ENCODE measurements at regions not wholly inside any gene's neighbourhood (a gene's known extent, or its start where the extent isn't known, plus 50 kb on each side); places are given as distances from the start of the nearest gene placed in this dataset.

- no peak for DNase-seq
Observed at GRCh38 chr17:13939222-13939621, 130.1 kb upstream of the COX10 start.

- DNase-seq, result no peak
Observed at GRCh38 chr17:13940858-13941665, 128.2 kb upstream of the COX10 start.

GRCh38 chr17:13941781-13942180 lies 127.5 kb upstream of the COX10 start:
- DNase-seq, result no peak

GRCh38 chr17:13943909-13944308 lies 125.4 kb upstream of the COX10 start:
- no peak for DNase-seq

- DNase-seq, result no peak
Observed at GRCh38 chr17:13947499-13947898, 121.8 kb upstream of the COX10 start.

- DNase-seq, result no peak
Observed at GRCh38 chr17:13952009-13952750, 117.1 kb upstream of the COX10 start.

- no peak for DNase-seq
Observed at GRCh38 chr17:13953841-13954240, 115.5 kb upstream of the COX10 start.

GRCh38 chr17:13957636-13958035 lies 111.7 kb upstream of the COX10 start:
- DNase-seq, result no peak

- DNase-seq, result no peak
Observed at GRCh38 chr17:13958773-13959172, 110.5 kb upstream of the COX10 start.

- DNase-seq, result no peak
Observed at GRCh38 chr17:13961265-13961664, 108.0 kb upstream of the COX10 start.

GRCh38 chr17:13962716-13963240 lies 106.5 kb upstream of the COX10 start:
- no peak for DNase-seq

- DNase-seq, result no peak
Observed at GRCh38 chr17:13967416-13967815, 101.9 kb upstream of the COX10 start.

- DNase-seq, result no peak
Observed at GRCh38 chr17:13970531-13970930, 98.8 kb upstream of the COX10 start.

- no peak for DNase-seq
Observed at GRCh38 chr17:13973960-13974651, 95.2 kb upstream of the COX10 start.

- no peak for DNase-seq
Observed at GRCh38 chr17:13977837-13978236, 91.5 kb upstream of the COX10 start.

GRCh38 chr17:13978478-13978877 lies 90.8 kb upstream of the COX10 start:
- DNase-seq, result no peak

GRCh38 chr17:13981881-13982280 lies 87.4 kb upstream of the COX10 start:
- DNase-seq, result no peak

GRCh38 chr17:13984956-13985355 lies 84.3 kb upstream of the COX10 start:
- DNase-seq, result no peak

GRCh38 chr17:13986855-13987254 lies 82.4 kb upstream of the COX10 start:
- no peak for DNase-seq

- no peak for DNase-seq
Observed at GRCh38 chr17:13989138-13989537, 80.2 kb upstream of the COX10 start.

GRCh38 chr17:13993106-13993505 lies 76.2 kb upstream of the COX10 start:
- no peak for DNase-seq

- DNase-seq, result no peak
Observed at GRCh38 chr17:13994050-13994449, 75.3 kb upstream of the COX10 start.

GRCh38 chr17:13995856-13996271 lies 73.4 kb upstream of the COX10 start:
- no peak for DNase-seq

GRCh38 chr17:13996276-13996675 lies 73.0 kb upstream of the COX10 start:
- no peak for DNase-seq

Measured in CD4-positive, alpha-beta T cell treated with Interleukin-15 for 1 hour (primary cell).